Mesendoderm (in vitro differentiated cells): ENCODE measurements at regions not wholly inside any gene's neighbourhood (a gene's known extent, or its start where the extent isn't known, plus 50 kb on each side); places are given as distances from the start of the nearest gene placed in this dataset.

Experiments
- DNase-seq: peaks from one replicate; pipeline ENCODE4 v3.0.0; 2013
- H2AK5ac ChIP-seq: 2 replicates; pipeline ENCODE4 v1.6.1; 2013; ENCODE audit warnings: low read length, inconsistent platforms
- H2BK120ac ChIP-seq: 2 replicates; pipeline ENCODE4 v1.6.1; 2013; ENCODE audit warnings: low read depth, mild to moderate bottlenecking, low read length, moderate library complexity, mixed read lengths
- H2BK15ac ChIP-seq: replicated peaks from 2 replicates; pipeline ENCODE4 v1.6.1; 2013; ENCODE audit warnings: low read depth, mild to moderate bottlenecking, moderate library complexity
- H2BK5ac ChIP-seq: 2 replicates; pipeline ENCODE4 v1.6.1; 2013; ENCODE audit warnings: low read length, inconsistent platforms
- H3K18ac ChIP-seq: 2 replicates; pipeline ENCODE4 v1.6.1; 2013; ENCODE audit warnings: mild to moderate bottlenecking, low read length, mixed read lengths
- H3K23ac ChIP-seq: one replicate; pipeline ENCODE4 v1.6.1; 2013; ENCODE audit warnings: low read length
- H3K27ac ChIP-seq: 2 replicates; pipeline ENCODE4 v1.5.1; 2013; ENCODE audit warnings: low read depth, mild to moderate bottlenecking, inconsistent platforms, low read length, moderate library complexity
- H3K27me3 ChIP-seq: 2 replicates; pipeline ENCODE4 v1.6.1; 2013; ENCODE audit warnings: low read length, control low read depth, mild to moderate bottlenecking, inconsistent platforms; ENCODE audit not compliant: insufficient read depth, poor library complexity
- H3K36me3 ChIP-seq: 2 replicates; pipeline ENCODE4 v1.6.1; 2013; ENCODE audit warnings: low read length, inconsistent platforms; ENCODE audit not compliant: control insufficient read depth, insufficient read depth
- H3K4ac ChIP-seq: one replicate; pipeline ENCODE4 v1.6.1; 2013; ENCODE audit warnings: low read depth, mild to moderate bottlenecking, low read length, moderate library complexity
- H3K4me1 ChIP-seq: 2 replicates; pipeline ENCODE4 v1.6.1; 2013; ENCODE audit warnings: low read depth, low read length, inconsistent platforms; ENCODE audit not compliant: control insufficient read depth
- H3K4me2 ChIP-seq: 2 replicates; pipeline ENCODE4 v1.6.1; 2013; ENCODE audit warnings: low read length
- H3K4me3 ChIP-seq: 2 replicates; pipeline ENCODE4 v1.5.1; 2013; ENCODE audit warnings: mild to moderate bottlenecking, low read length
- H3K56ac ChIP-seq: one replicate; pipeline ENCODE4 v1.6.1; 2013; ENCODE audit warnings: low read length
- H3K79me1 ChIP-seq: 2 replicates; pipeline ENCODE4 v1.6.1; 2013; ENCODE audit warnings: low read length, inconsistent platforms
- H3K79me2 ChIP-seq: 2 replicates; pipeline ENCODE4 v1.6.1; 2013; ENCODE audit warnings: mild to moderate bottlenecking, low read length; ENCODE audit not compliant: control insufficient read depth, insufficient read depth
- H3K9ac ChIP-seq: 2 replicates; pipeline ENCODE4 v1.6.1; 2013; ENCODE audit warnings: low read length, inconsistent platforms
- H4K5ac ChIP-seq: one replicate; pipeline ENCODE4 v1.6.1; 2013; ENCODE audit warnings: low read length
- H4K8ac ChIP-seq: one replicate; pipeline ENCODE4 v1.6.1; 2013; ENCODE audit warnings: low read depth, mild to moderate bottlenecking, control low read depth, low read length, moderate library complexity
- WGBS: extraction: QIAGEN DNeasy Blood & Tissue Kit; methylation state at CpG from one replicate; pipeline ENCODE4 v1.1.7; 2013; ENCODE audit warnings: low lambda C conversion rate, missing lambda C conversion rate; ENCODE audit not compliant: insufficient coverage; ENCODE audit errors: extremely low coverage; 5-methylcytosine and 5-hydroxymethylcytosine counted together

- H3K4me2 ChIP-seq, result no peak overlapping the region
- WGBS, result no CpG with 5 or more reads among the region's 5 CpGs
Observed at GRCh38 chr10:111209692-111210091, 132.9 kb downstream of the ADRA2A start.

GRCh38 chr10:111211241-111211640 is 134.4 kb downstream of the ADRA2A start:
- Histone ChIP-seq H3K4me3 (no peak overlapping the region), H2BK5ac (no peak overlapping the region), H2BK15ac (no peak overlapping the region), H2AK5ac (no peak overlapping the region), H3K4me1 (no peaks in the 10 kb centered on the region), H2BK120ac (no peak overlapping the region), H3K4ac (no peak overlapping the region), H4K5ac (no peak overlapping the region), H3K27me3 (no peaks in the 10 kb centered on the region), H3K79me1 (no peaks in the 10 kb centered on the region), H4K8ac (no peak overlapping the region), H3K79me2 (no peaks in the 10 kb centered on the region), H3K36me3 (no peaks in the 10 kb centered on the region), H3K27ac (no peak overlapping the region), H3K23ac (no peak overlapping the region), H3K18ac (no peak overlapping the region), H3K56ac (no peak overlapping the region), H3K4me2 (no peak overlapping the region), H3K9ac (no peak overlapping the region)
- no peak for DNase-seq
- WGBS, result no CpG with 5 or more reads among the region's 3 CpGs

More at GRCh38 chr10:111209692-111210091, 132.9 kb downstream of the ADRA2A start:
- no peak overlapping the region for H2BK15ac ChIP-seq
- no peak overlapping the region for H3K4me3 ChIP-seq
- no peak overlapping the region for H3K4ac ChIP-seq
- no peaks in the 10 kb centered on the region for H3K4me1 ChIP-seq
- no peaks in the 10 kb centered on the region for H3K27me3 ChIP-seq
- no peak for DNase-seq
- no peak overlapping the region for H3K9ac ChIP-seq
- no peaks in the 10 kb centered on the region for H3K79me1 ChIP-seq
- H3K56ac ChIP-seq, result no peak overlapping the region
- no peak overlapping the region for H3K18ac ChIP-seq
- H2BK120ac ChIP-seq, result no peak overlapping the region
- no peak overlapping the region for H4K5ac ChIP-seq
- H4K8ac ChIP-seq, result no peak overlapping the region
- no peak overlapping the region for H3K23ac ChIP-seq
- H2AK5ac ChIP-seq, result no peak overlapping the region
- no peak overlapping the region for H3K27ac ChIP-seq
- H3K36me3 ChIP-seq, result no peaks in the 10 kb centered on the region
- H3K79me2 ChIP-seq, result no peaks in the 10 kb centered on the region
- no peak overlapping the region for H2BK5ac ChIP-seq

GRCh38 chr10:111211706-111212105 is 134.9 kb downstream of the ADRA2A start:
- H3K4me2 ChIP-seq, result no peak overlapping the region
- no peak overlapping the region for H3K4ac ChIP-seq
- peak; percentile 24 for DNase-seq
- H2BK120ac ChIP-seq, result no peak overlapping the region
- H3K18ac ChIP-seq, result no peak overlapping the region
- H3K36me3 ChIP-seq, result no peaks in the 10 kb centered on the region
- H2BK5ac ChIP-seq, result no peak overlapping the region
- H3K79me1 ChIP-seq, result no peaks in the 10 kb centered on the region
- no peaks in the 10 kb centered on the region for H3K27me3 ChIP-seq
- no peak overlapping the region for H2AK5ac ChIP-seq
- no peak overlapping the region for H4K8ac ChIP-seq
- H3K56ac ChIP-seq, result no peak overlapping the region
- WGBS, result no CpG with 5 or more reads among the region's 3 CpGs
- no peaks in the 10 kb centered on the region for H3K79me2 ChIP-seq
- no peak overlapping the region for H2BK15ac ChIP-seq
- no peak overlapping the region for H3K9ac ChIP-seq
- H3K4me1 ChIP-seq, result no peaks in the 10 kb centered on the region
- no peak overlapping the region for H4K5ac ChIP-seq
- H3K27ac ChIP-seq, result no peak overlapping the region
- H3K23ac ChIP-seq, result no peak overlapping the region
- H3K4me3 ChIP-seq, result no peak overlapping the region

- Histone ChIP-seq H3K27me3 (no peaks in the 10 kb centered on the region), H3K18ac (no peak overlapping the region), H3K9ac (no peak overlapping the region), H3K23ac (no peak overlapping the region), H2BK120ac (no peak overlapping the region), H2BK5ac (no peak overlapping the region), H2BK15ac (no peak overlapping the region), H3K4ac (no peak overlapping the region), H3K4me2 (no peak overlapping the region), H4K8ac (no peak overlapping the region), H3K79me1 (no peaks in the 10 kb centered on the region), H2AK5ac (no peak overlapping the region), H3K36me3 (no peaks in the 10 kb centered on the region), H3K56ac (no peak overlapping the region), H3K4me3 (no peak overlapping the region), H3K79me2 (no peaks in the 10 kb centered on the region), H3K27ac (no peak overlapping the region), H4K5ac (no peak overlapping the region), H3K4me1 (no peaks in the 10 kb centered on the region)
- DNase-seq, result no peak
- no CpG with 5 or more reads among the region's 10 CpGs for WGBS
Observed at GRCh38 chr10:111221682-111222480, 145.1 kb downstream of the ADRA2A start.

GRCh38 chr10:111222961-111223360 is 146.1 kb downstream of the ADRA2A start:
- no peak overlapping the region for H2BK15ac ChIP-seq
- no peak for DNase-seq
- H3K4ac ChIP-seq, result no peak overlapping the region
- H3K79me2 ChIP-seq, result no peaks in the 10 kb centered on the region
- WGBS, result no CpG with 5 or more reads among the region's 4 CpGs
- no peak overlapping the region for H2BK5ac ChIP-seq
- no peak overlapping the region for H3K56ac ChIP-seq
- no peak overlapping the region for H2BK120ac ChIP-seq
- no peak overlapping the region for H3K4me3 ChIP-seq
- no peaks in the 10 kb centered on the region for H3K79me1 ChIP-seq
- no peak overlapping the region for H3K23ac ChIP-seq
- H4K8ac ChIP-seq, result no peak overlapping the region
- H3K27ac ChIP-seq, result no peak overlapping the region
- no peaks in the 10 kb centered on the region for H3K36me3 ChIP-seq
- H3K4me1 ChIP-seq, result no peaks in the 10 kb centered on the region
- H3K18ac ChIP-seq, result no peak overlapping the region
- no peak overlapping the region for H3K9ac ChIP-seq
- no peak overlapping the region for H4K5ac ChIP-seq
- H3K4me2 ChIP-seq, result no peak overlapping the region
- no peak overlapping the region for H2AK5ac ChIP-seq
- H3K27me3 ChIP-seq, result no peaks in the 10 kb centered on the region

GRCh38 chr10:111231779-111232178 is 154.9 kb downstream of the ADRA2A start:
- Histone ChIP-seq H3K27me3 (no peaks in the 10 kb centered on the region), H3K4ac (no peak overlapping the region), H2BK120ac (no peak overlapping the region), H3K79me1 (no peaks in the 10 kb centered on the region), H2BK15ac (no peak overlapping the region), H3K4me2 (no peak overlapping the region), H4K8ac (no peak overlapping the region), H4K5ac (no peak overlapping the region), H2BK5ac (no peak overlapping the region), H3K36me3 (no peaks in the 10 kb centered on the region), H2AK5ac (no peak overlapping the region), H3K23ac (no peak overlapping the region), H3K9ac (no peak overlapping the region), H3K4me1 (no peaks in the 10 kb centered on the region), H3K18ac (no peak overlapping the region), H3K4me3 (no peak overlapping the region), H3K56ac (no peak overlapping the region), H3K79me2 (no peaks in the 10 kb centered on the region), H3K27ac (no peak overlapping the region)
- no peak for DNase-seq
- WGBS, result no CpG with 5 or more reads among the region's 5 CpGs
